ENCODE measurements at regions not wholly inside any gene's neighbourhood (a gene's known extent, or its start where the extent isn't known, plus 50 kb on each side); places are given as distances from the start of the nearest gene placed in this dataset.

GRCh38 chr9:90948156-90948555 is 146.5 kb downstream of the SYK start:
- Histone ChIP-seq H3K9me3 (replicated peaks in 1 of 3) (no peaks in the 10 kb centered on the region), H3K36me3 (replicated peaks in 1 of 2) (no peaks in the 10 kb centered on the region), H3K27ac (no peak overlapping the region), H3K27me3 (no peaks in the 10 kb centered on the region), H3K4me1 (replicated peaks in 1 of 2) (no peaks in the 10 kb centered on the region), H3K4me3 (no peak overlapping the region)
- 70 to 73% (median 70%) methylated on average over 6 of the region's 6 CpGs for WGBS, 4 donors
- TF ChIP-seq CTCF (IDR thresholded peaks at IDR 0.05) (no peak), POLR2A (IDR thresholded peaks at IDR 0.05) (no peak)
- no peak for DNase-seq
- intact Hi-C loops (cut with DNase I) = no loop called here

GRCh38 chr9:90950600-90950999 is 149.0 kb downstream of the SYK start:
- no peak for DNase-seq
- intact Hi-C loops (cut with DNase I) = no loop called here
- Histone ChIP-seq H3K4me1 (replicated peaks in 1 of 2) (no peaks in the 10 kb centered on the region), H3K36me3 (replicated peaks in 1 of 2) (no peaks in the 10 kb centered on the region), H3K27me3 (no peaks in the 10 kb centered on the region), H3K9me3 (replicated peaks in 1 of 3) (no peaks in the 10 kb centered on the region), H3K27ac (no peak overlapping the region), H3K4me3 (no peak overlapping the region)
- 43 to 50% (median 44%) methylated on average over 3 of the region's 3 CpGs for WGBS, 4 donors
- TF ChIP-seq CTCF (IDR thresholded peaks at IDR 0.05) (no peak), POLR2A (IDR thresholded peaks at IDR 0.05) (no peak)

DNA sequence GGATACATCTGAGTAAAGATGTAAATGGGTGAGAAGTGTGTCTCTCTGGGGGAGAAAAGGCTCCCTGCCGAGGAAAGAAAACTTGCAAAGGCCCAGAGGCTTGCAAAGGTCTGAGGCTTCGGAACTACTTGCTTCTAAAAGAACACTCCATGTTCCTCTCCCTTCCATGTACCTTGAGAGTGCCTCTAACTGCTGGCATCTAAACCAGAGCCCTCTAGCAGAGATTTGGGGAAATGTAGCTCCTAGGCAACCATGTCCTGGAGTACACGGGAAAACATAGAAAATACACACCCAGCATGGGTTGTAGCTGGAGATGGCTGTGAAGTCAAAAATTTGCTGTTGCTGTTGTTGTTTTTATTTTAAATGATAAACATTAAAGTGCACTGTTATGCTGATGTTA is 151.6 kb downstream of the SYK start:
- 47 to 63% (median 59%) methylated on average over 3 of the region's 3 CpGs for WGBS, 4 donors
- Histone ChIP-seq H3K36me3 (replicated peaks in 1 of 2) (no peaks in the 10 kb centered on the region), H3K4me1 (replicated peaks in 1 of 2) (no peaks in the 10 kb centered on the region), H3K4me3 (no peak overlapping the region), H3K27ac (no peak overlapping the region), H3K9me3 (replicated peaks in 1 of 3) (no peaks in the 10 kb centered on the region), H3K27me3 (no peaks in the 10 kb centered on the region)
- no peak for DNase-seq
- no peak for TF ChIP-seq POLR2A (IDR thresholded peaks at IDR 0.05)
- intact Hi-C loops (cut with DNase I) = no loop called here

GRCh38 chr9:90953805-90954204 is 152.2 kb downstream of the SYK start:
- WGBS, 4 donors = 60 to 73% (median 70%) methylated on average over 3 of the region's 3 CpGs
- Histone ChIP-seq H3K4me3 (no peak overlapping the region), H3K9me3 (replicated peaks in 1 of 3) (no peaks in the 10 kb centered on the region), H3K27me3 (no peaks in the 10 kb centered on the region), H3K27ac (no peak overlapping the region), H3K4me1 (replicated peaks in 1 of 2) (no peaks in the 10 kb centered on the region), H3K36me3 (replicated peaks in 1 of 2) (no peaks in the 10 kb centered on the region)
- no peak for DNase-seq
- intact Hi-C loops (cut with DNase I) = no loop called here
- TF ChIP-seq CTCF (IDR thresholded peaks at IDR 0.05) (no peak), POLR2A (IDR thresholded peaks at IDR 0.05) (no peak)

DNA sequence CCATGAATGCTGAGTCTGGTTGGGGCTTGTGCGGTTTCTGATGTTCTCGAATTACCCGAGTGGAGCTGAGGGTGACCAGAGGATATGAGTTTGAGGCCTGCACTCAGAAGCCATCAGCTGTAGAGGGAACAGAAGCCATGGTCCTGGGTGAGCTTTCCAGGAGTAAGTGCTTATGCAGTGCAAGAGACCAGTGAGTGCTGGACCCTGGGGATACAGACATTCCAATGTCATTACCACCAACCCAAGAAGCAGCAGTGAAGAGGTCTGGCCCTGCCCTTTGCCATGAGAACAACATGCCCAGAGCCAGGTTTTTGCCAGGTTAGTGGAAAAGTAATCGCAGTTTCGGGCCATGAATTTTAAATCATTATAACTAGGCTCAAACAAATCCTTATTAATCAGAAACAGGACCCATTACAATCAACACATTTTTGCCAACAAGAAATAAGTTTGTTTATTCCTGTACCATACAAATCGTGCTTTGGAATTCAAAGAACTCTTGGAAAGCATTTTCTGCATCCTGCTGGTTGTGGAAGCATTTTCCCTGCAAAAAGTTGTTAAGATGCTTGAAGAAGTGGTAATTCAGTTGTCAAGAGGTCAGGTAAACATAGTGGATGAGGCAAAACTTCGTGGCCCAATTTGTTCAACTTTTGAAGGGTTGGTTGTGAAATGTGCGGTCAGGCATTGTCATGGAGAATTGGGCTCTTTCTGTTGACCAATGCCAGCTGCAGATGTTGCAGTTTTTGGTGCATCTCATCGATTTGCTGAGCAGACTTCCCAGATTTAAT is 154.6 kb downstream of the SYK start:
- Histone ChIP-seq H3K9me3 (replicated peaks in 1 of 3) (no peaks in the 10 kb centered on the region), H3K36me3 (replicated peaks in 1 of 2) (no peaks in the 10 kb centered on the region), H3K27ac (no peak overlapping the region), H3K4me1 (replicated peaks in 1 of 2) (no peaks in the 10 kb centered on the region), H3K4me3 (no peak overlapping the region), H3K27me3 (no peaks in the 10 kb centered on the region)
- no peak for DNase-seq
- TF ChIP-seq POLR2A (IDR thresholded peaks at IDR 0.05) (no peak), CTCF (IDR thresholded peaks at IDR 0.05) (no peak)
- intact Hi-C loops (cut with DNase I) = no loop called here
- 78 to 84% (median 83%) methylated on average over 9 of the region's 9 CpGs for WGBS, 4 donors
